ENCODE measurements at regions not wholly inside any gene's neighbourhood (a gene's known extent, or its start where the extent isn't known, plus 50 kb on each side); places are given as distances from the start of the nearest gene placed in this dataset.

GRCh38 chr10:117762819-117763172 lies 220.2 kb downstream of the EMX2 start:
- no peak overlapping the region for H3K4me3 ChIP-seq (ENCODE audit: low read depth, low read length)
- H3K4me1 ChIP-seq (ENCODE audit: control insufficient read depth, insufficient read depth, low read length): no peaks in the 10 kb centered on the region
- CTCF ChIA-PET: interaction anchor here (0.6 to 1.5 kb wide), 5 partner anchors 13 to 134 kb away, joined by 3 to 5 read pairs (median 3); no protein-coding TSS in a partner anchor
- POLR2A ChIA-PET: no interaction called here
- H3K27ac ChIP-seq (ENCODE audit: extremely low read depth, low read depth, low read length): no peak overlapping the region
- H3K9me3 ChIP-seq (ENCODE audit: control insufficient read depth, insufficient read depth, low read depth, low read length): no peaks in the 10 kb centered on the region
- no peaks in the 10 kb centered on the region for H3K36me3 ChIP-seq (ENCODE audit: control insufficient read depth in 2 of 2, insufficient read depth in 1 of 2, low read length in 2 of 2)
- TF ChIP-seq ZNF677 (tag by site-specific recombination; IDR thresholded peaks at IDR 0.05): no peak
- TF ChIP-seq ZNF423 (tag by site-specific recombination; IDR thresholded peaks at IDR 0.05): no peak
- TF ChIP-seq ZNF362 (tag by site-specific recombination; IDR thresholded peaks at IDR 0.05): peak; percentile 74
- TF ChIP-seq ZNF624 (tag by site-specific recombination; IDR thresholded peaks at IDR 0.05): no peak
- TF ChIP-seq KLF9 (tag by site-specific recombination; IDR thresholded peaks at IDR 0.05; ENCODE audit: low read depth): no peak
- TF ChIP-seq ZNF391 (tag by site-specific recombination; IDR thresholded peaks at IDR 0.05; ENCODE audit: borderline replicate concordance, low read depth): no peak
- TF ChIP-seq ZSCAN18 (tag by site-specific recombination; IDR thresholded peaks at IDR 0.05): peak; percentile 82; the same call in 1 of the 2 replicates
- no peak for TF ChIP-seq KLF7 (tag by site-specific recombination; IDR thresholded peaks at IDR 0.05; ENCODE audit: borderline replicate concordance)
- TF ChIP-seq ZFP41 (tag by site-specific recombination; IDR thresholded peaks at IDR 0.05; ENCODE audit: borderline replicate concordance): no peak
- TF ChIP-seq KLF1 (tag by site-specific recombination; IDR thresholded peaks at IDR 0.05): no peak
- TF ChIP-seq ZNF654 (tag by site-specific recombination; IDR thresholded peaks at IDR 0.05; ENCODE audit: low read depth): no peak
- no peak for TF ChIP-seq ZNF571 (tag by site-specific recombination; IDR thresholded peaks at IDR 0.05)
- TF ChIP-seq ZNF335 (tag by site-specific recombination; conservative IDR thresholded peaks at IDR 0.05): peak; percentile 68
- TF ChIP-seq REST (tag by site-specific recombination; IDR thresholded peaks at IDR 0.05): no peak
- TF ChIP-seq ZNF580 (tag by site-specific recombination; IDR thresholded peaks at IDR 0.05): no peak
- no peak for TF ChIP-seq MEIS1 (CRISPR knock-in tag; IDR thresholded peaks at IDR 0.05; ENCODE audit: borderline replicate concordance)
- no peak for TF ChIP-seq ZNF184 (tag by site-specific recombination; IDR thresholded peaks at IDR 0.05)
- no peak for TF ChIP-seq ZNF175 (tag by site-specific recombination; IDR thresholded peaks at IDR 0.05)
- no peak for TF ChIP-seq CTCF (tag by site-specific recombination; IDR thresholded peaks at IDR 0.05)
- TF ChIP-seq ZSCAN23 (tag by site-specific recombination; IDR thresholded peaks at IDR 0.05): no peak
- peak; percentile 81 for TF ChIP-seq SP7 (tag by site-specific recombination; IDR thresholded peaks at IDR 0.05)
- TF ChIP-seq ZNF596 (tag by site-specific recombination; IDR thresholded peaks at IDR 0.05): no peak
- TF ChIP-seq HOXD13 (CRISPR knock-in tag; IDR thresholded peaks at IDR 0.05; ENCODE audit: borderline replicate concordance): no peak
- peak; percentile 71 for TF ChIP-seq ZNF324 (tag by site-specific recombination; IDR thresholded peaks at IDR 0.05)
- TF ChIP-seq ZNF544 (tag by site-specific recombination; IDR thresholded peaks at IDR 0.05): no peak
- no peak for TF ChIP-seq ZNF23 (tag by site-specific recombination; IDR thresholded peaks at IDR 0.05; ENCODE audit: borderline replicate concordance)
- no peak for TF ChIP-seq ZNF350 (tag by site-specific recombination; IDR thresholded peaks at IDR 0.05)
- TF ChIP-seq ZBTB49 (tag by site-specific recombination; IDR thresholded peaks at IDR 0.05; ENCODE audit: low read depth): no peak
